ENCODE measurements at regions not wholly inside any gene's neighbourhood (a gene's known extent, or its start where the extent isn't known, plus 50 kb on each side); places are given as distances from the start of the nearest gene placed in this dataset.
A peak's percentile ranks its signal among the peaks of the same experiment; 100 is the strongest.

DNA sequence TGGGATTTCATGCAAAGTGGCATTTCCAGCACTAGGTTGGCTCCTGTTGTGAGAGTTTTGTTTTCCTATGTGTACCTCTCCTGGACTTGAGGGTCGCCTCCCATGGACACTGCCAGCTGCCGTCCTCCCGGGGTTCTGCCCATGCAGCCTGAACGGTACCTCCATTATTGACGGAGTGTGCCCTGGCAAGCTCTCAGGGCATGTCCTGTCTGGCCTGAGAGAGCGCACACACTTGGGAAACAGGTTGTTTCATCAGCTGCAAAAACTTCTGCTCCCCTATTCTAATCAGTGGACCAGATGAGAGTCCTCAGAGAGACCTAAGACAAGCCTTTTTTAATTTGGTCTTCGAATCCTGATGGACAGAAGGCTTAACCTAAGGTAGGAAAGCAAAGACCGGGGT, 56.6 kb upstream of the HOPX start:
- Mint-ChIP-seq H3K4me1 (peaks cover 0 to 15% (median 8%) of the 10 kb centered on the region in 3 donors), H3K4me3 (no peak overlapping the region), H3K9me3 (peaks cover 0 to 5% (median 0%) of the 10 kb centered on the region in 7 donors), H3K36me3 (no peaks in the 10 kb centered on the region), H3K27ac (no peak overlapping the region), H3K27me3 (peaks cover 0 to 7% (median 0%) of the 10 kb centered on the region in 3 donors)
- DNase-seq (no peak), ATAC-seq (ENCODE audit: low read depth in 2 of 2) (no peak)

DNA sequence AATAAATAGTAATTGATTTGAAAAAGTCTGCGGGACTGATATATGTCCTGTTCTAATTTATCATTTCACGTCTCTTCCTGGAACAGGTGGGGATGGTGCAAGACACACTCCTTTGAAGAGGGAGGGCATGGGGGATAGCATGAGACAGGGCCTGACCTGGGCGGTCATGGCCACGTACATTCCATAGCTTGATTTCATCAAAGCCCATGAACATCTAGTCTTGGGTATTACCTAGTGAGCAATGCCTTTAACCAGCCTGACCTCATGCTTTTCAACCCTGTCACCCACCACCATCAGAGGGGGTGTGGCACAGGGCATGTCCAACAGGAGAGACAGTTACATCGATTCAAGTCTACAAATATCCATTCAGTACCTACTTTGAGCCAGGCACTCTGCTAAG, 52.3 kb upstream of the HOPX start:
- no peak overlapping the region for H3K4me3 Mint-ChIP-seq
- H3K27me3 Mint-ChIP-seq, result peaks cover 0 to 13% (median 0%) of the 10 kb centered on the region in 3 donors
- ATAC-seq (ENCODE audit: low read depth in 2 of 2), result no peak
- H3K36me3 Mint-ChIP-seq, result no peaks in the 10 kb centered on the region
- H3K27ac Mint-ChIP-seq, result no peak overlapping the region
- no peak for DNase-seq
- H3K4me1 Mint-ChIP-seq, result peaks cover 8 to 14% (median 13%) of the 10 kb centered on the region in 3 donors
- H3K9me3 Mint-ChIP-seq, result peaks cover 0 to 5% (median 0%) of the 10 kb centered on the region in 7 donors

DNA sequence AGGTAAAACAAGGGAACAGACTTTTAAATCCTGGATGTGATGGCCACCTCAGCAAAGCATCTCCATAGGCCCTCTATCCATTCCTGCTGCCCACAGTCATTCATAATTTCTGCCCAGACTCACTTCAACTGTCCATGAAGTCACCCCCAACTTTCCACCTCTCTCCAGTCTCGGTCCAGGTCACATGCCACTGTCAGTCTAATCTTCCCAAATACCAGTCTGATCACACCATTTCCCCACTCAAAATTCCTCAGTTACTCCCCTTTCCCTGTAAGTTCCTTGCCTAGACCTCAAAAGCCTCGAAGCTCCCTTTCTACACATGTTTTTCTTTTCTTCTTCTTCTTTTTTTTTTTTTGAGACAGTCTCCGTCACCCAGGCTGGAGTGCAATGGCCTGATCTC, 51.2 kb upstream of the HOPX start:
- H3K4me3 Mint-ChIP-seq, result peak overlapping the region in 1 of 8 donors; percentile 7
- H3K27me3 Mint-ChIP-seq, result peaks cover 0 to 13% (median 4%) of the 10 kb centered on the region in 3 donors
- ATAC-seq (ENCODE audit: low read depth in 2 of 2) (no peak), DNase-seq (no peak)
- peaks cover 8 to 13% (median 13%) of the 10 kb centered on the region in 3 donors for H3K4me1 Mint-ChIP-seq
- peaks cover 0 to 5% (median 0%) of the 10 kb centered on the region in 7 donors for H3K9me3 Mint-ChIP-seq
- H3K27ac Mint-ChIP-seq, result peak overlapping the region in 3 of 6 donors; percentile 2 to 81 (median 4)
- no peaks in the 10 kb centered on the region for H3K36me3 Mint-ChIP-seq

DNA sequence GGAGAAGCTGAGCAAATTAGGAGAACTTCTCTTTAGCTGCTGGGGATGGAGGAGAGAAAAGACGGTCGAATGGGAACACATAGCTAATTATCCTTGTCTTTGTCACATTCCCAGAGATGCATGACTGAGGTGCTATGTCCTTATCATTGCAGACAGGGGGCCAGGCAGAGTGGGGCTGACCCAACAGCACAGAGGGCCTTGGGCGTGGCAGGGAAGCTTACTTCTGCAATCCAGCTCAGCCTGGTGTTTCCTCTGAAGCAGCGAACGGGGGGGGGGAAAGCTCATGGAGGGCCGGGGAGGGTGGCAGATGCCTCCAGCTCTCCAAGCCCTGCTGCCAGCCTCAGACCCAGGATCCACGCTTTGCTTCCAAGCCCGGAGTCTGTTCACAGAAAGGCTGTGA, 50.8 kb upstream of the HOPX start:
- Mint-ChIP-seq H3K27ac (peak overlapping the region in 1 of 6 donors; percentile 4), H3K36me3 (no peaks in the 10 kb centered on the region), H3K4me1 (peaks cover 8 to 13% (median 13%) of the 10 kb centered on the region in 3 donors), H3K27me3 (peaks cover 0 to 13% (median 4%) of the 10 kb centered on the region in 3 donors), H3K4me3 (peak overlapping the region in 1 of 8 donors; percentile 7), H3K9me3 (peaks cover 0 to 5% (median 0%) of the 10 kb centered on the region in 7 donors)
- no peak for DNase-seq
- no peak for ATAC-seq (ENCODE audit: low read depth in 2 of 2)
